ENCODE measurements at regions not wholly inside any gene's neighbourhood (a gene's known extent, or its start where the extent isn't known, plus 50 kb on each side); places are given as distances from the start of the nearest gene placed in this dataset.

DNA sequence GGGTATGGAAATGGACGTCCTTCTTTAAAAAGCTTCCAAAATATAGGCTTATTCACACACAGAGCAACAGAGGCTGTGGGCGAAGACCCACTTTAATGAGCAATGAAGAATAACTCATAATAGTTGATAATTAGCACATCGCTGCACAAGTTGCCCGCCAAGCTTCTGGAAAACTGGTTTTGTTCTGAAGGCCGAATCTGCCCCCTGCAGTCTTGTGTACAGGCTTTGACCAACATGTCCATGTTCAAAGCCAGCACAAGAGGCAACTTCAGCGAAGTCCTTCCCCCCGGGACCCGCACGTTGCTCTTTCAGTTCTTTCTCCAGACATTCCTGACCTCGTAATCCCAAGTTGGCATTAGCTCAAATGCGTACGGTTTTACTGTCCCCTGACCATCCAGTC lies 73.3 kb downstream of the IRX5 start:
- no peak overlapping the region for H2BK5ac ChIP-seq (ENCODE audit: low read depth, low read length, poor library complexity, severe bottlenecking)
- no peak overlapping the region for H2BK20ac ChIP-seq (ENCODE audit: low read depth, low read length)
- ChIA-PET POLR2A (ENCODE audit: unreplicated experiment) (no interaction called here), CTCF (no interaction called here)
- no peak overlapping the region for H3K18ac ChIP-seq (ENCODE audit: low read depth, low read length)
- no peak overlapping the region for H3K27ac ChIP-seq (ENCODE audit: insufficient read depth, low read length)
- no peak for TF ChIP-seq SMC3 (IDR thresholded peaks at IDR 0.05; ENCODE audit: low read depth, low read length)
- TF ChIP-seq, protein P1, sequence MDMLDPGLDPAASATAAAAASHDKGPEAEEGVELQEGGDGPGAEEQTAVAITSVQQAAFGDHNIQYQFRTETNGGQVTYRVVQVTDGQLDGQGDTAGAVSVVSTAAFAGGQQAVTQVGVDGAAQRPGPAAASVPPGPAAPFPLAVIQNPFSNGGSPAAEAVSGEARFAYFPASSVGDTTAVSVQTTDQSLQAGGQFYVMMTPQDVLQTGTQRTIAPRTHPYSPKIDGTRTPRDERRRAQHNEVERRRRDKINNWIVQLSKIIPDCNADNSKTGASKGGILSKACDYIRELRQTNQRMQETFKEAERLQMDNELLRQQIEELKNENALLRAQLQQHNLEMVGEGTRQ (IDR thresholded peaks at IDR 0.05; ENCODE audit: low read depth, low read length): no peak
- TF ChIP-seq, protein P2, sequence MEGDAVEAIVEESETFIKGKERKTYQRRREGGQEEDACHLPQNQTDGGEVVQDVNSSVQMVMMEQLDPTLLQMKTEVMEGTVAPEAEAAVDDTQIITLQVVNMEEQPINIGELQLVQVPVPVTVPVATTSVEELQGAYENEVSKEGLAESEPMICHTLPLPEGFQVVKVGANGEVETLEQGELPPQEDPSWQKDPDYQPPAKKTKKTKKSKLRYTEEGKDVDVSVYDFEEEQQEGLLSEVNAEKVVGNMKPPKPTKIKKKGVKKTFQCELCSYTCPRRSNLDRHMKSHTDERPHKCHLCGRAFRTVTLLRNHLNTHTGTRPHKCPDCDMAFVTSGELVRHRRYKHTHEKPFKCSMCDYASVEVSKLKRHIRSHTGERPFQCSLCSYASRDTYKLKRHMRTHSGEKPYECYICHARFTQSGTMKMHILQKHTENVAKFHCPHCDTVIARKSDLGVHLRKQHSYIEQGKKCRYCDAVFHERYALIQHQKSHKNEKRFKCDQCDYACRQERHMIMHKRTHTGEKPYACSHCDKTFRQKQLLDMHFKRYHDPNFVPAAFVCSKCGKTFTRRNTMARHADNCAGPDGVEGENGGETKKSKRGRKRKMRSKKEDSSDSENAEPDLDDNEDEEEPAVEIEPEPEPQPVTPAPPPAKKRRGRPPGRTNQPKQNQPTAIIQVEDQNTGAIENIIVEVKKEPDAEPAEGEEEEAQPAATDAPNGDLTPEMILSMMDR (conservative IDR thresholded peaks at IDR 0.05; ENCODE audit: low read depth, low read length): no peak
- TF ChIP-seq RFX5 (IDR thresholded peaks at IDR 0.05; ENCODE audit: low read depth, low read length): no peak
- TF ChIP-seq POLR2A (IDR thresholded peaks at IDR 0.05; ENCODE audit: low read depth, low read length): no peak
- TF ChIP-seq RAD21 (IDR thresholded peaks at IDR 0.05; ENCODE audit: low read length): no peak
- no peak for TF ChIP-seq CHD1 (IDR thresholded peaks at IDR 0.05; ENCODE audit: low read depth, low read length)
- TF ChIP-seq BHLHE40 (IDR thresholded peaks at IDR 0.05; ENCODE audit: low read depth, low read length): no peak
- TF ChIP-seq, protein P3, sequence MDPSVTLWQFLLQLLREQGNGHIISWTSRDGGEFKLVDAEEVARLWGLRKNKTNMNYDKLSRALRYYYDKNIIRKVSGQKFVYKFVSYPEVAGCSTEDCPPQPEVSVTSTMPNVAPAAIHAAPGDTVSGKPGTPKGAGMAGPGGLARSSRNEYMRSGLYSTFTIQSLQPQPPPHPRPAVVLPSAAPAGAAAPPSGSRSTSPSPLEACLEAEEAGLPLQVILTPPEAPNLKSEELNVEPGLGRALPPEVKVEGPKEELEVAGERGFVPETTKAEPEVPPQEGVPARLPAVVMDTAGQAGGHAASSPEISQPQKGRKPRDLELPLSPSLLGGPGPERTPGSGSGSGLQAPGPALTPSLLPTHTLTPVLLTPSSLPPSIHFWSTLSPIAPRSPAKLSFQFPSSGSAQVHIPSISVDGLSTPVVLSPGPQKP (IDR thresholded peaks at IDR 0.05; ENCODE audit: borderline replicate concordance, low read depth, low read length): no peak
- TF ChIP-seq MAZ (IDR thresholded peaks at IDR 0.05; ENCODE audit: borderline replicate concordance, low read depth, low read length): no peak
- TF ChIP-seq RCOR1 (IDR thresholded peaks at IDR 0.05; ENCODE audit: insufficient replicate concordance, low read length): no peak
- TF ChIP-seq CEBPB (IDR thresholded peaks at IDR 0.05; ENCODE audit: low read depth, low read length): no peak
- no peak for TF ChIP-seq FOS (IDR thresholded peaks at IDR 0.05; ENCODE audit: low read depth, low read length)
- TF ChIP-seq MAFK (IDR thresholded peaks at IDR 0.05; ENCODE audit: low read depth, low read length): no peak
- TF ChIP-seq NFE2L2 (IDR thresholded peaks at IDR 0.05; ENCODE audit: low read depth, low read length): no peak
- no peaks in the 10 kb centered on the region; the same call in 1 of the 2 replicates for H3K9me3 ChIP-seq (ENCODE audit: control insufficient read depth, insufficient read depth, low read length)
- intact Hi-C loops (cut with micrococcal nuclease) (no loop called here), dilution Hi-C loops (cut with HindIII; ENCODE audit: low sequenced_read_pairs, unreplicated experiment) (no loop called here), in situ Hi-C loops (cut with MboI; ENCODE audit: low sequenced_read_pairs) (no loop called here)
- no peaks in the 10 kb centered on the region for H3K36me3 ChIP-seq (ENCODE audit: control insufficient read depth, insufficient read depth, low read length)
- H2AK9ac ChIP-seq (replicated peaks; ENCODE audit: low read depth, low read length, poor library complexity): no peak overlapping the region
- H2AFZ ChIP-seq (replicated peaks; ENCODE audit: low read length, poor library complexity): no peak overlapping the region
- H3K4me1 ChIP-seq (ENCODE audit: control insufficient read depth, insufficient read depth, low read length): no peaks in the 10 kb centered on the region
- no peak overlapping the region for H3K14ac ChIP-seq (replicated peaks; ENCODE audit: low read depth, low read length)
- WGBS, 2 experiments (ENCODE audit: extremely low coverage in 2 of 2, insufficient read length in 1 of 2): 68% methylated on average over 7 of the region's 12 CpGs; no CpG with 5 or more reads in 1 of the 2 experiments
- H3K9me1 ChIP-seq (ENCODE audit: insufficient read depth, low read length): no peaks in the 10 kb centered on the region
- no peak overlapping the region for H4K91ac ChIP-seq (ENCODE audit: insufficient read depth, low read depth, low read length)
- H4K8ac ChIP-seq (ENCODE audit: low read depth in 2 of 2, low read length in 2 of 2): no peak overlapping the region
- no peak overlapping the region for H3K4me3 ChIP-seq (ENCODE audit: insufficient read depth, low read depth, low read length)
- no peak overlapping the region for H2AK5ac ChIP-seq (ENCODE audit: low read depth, low read length)
- DNase-seq: no peak
- H3K56ac ChIP-seq (ENCODE audit: extremely low read depth, insufficient read depth, low read length): no peak overlapping the region
- H2BK120ac ChIP-seq (ENCODE audit: low read depth, low read length): no peak overlapping the region
- no peaks in the 10 kb centered on the region for H4K20me1 ChIP-seq (ENCODE audit: insufficient read depth, low read length)
- no peak for ATAC-seq (ENCODE audit: low read depth)
- no peaks in the 10 kb centered on the region for H3K79me1 ChIP-seq (ENCODE audit: low read depth in 1 of 2, low read length in 2 of 2)
- H3K4ac ChIP-seq (ENCODE audit: low read depth, low read length): no peak overlapping the region
- no TSS peak for BruUV-seq (replicated peaks)
- no peak overlapping the region for H3K4me2 ChIP-seq (ENCODE audit: low read depth, low read length)
- H2BK15ac ChIP-seq (ENCODE audit: low read depth, low read length): no peak overlapping the region
- H3K27me3 ChIP-seq (ENCODE audit: control insufficient read depth, insufficient read depth, low read length): no peaks in the 10 kb centered on the region
- no peak overlapping the region for H3K9ac ChIP-seq (ENCODE audit: low read depth, low read length)
- no peak overlapping the region for H3K23ac ChIP-seq (ENCODE audit: low read depth, low read length)
- H4K5ac ChIP-seq (ENCODE audit: low read depth, low read length): no peak overlapping the region

Data from IMR-90 (cell line).